ENCODE measurements at regions not wholly inside any gene's neighbourhood (a gene's known extent, or its start where the extent isn't known, plus 50 kb on each side); places are given as distances from the start of the nearest gene placed in this dataset.

- WGBS, 2 experiments (ENCODE audit: extremely low coverage in 1 of 2, insufficient coverage in 1 of 2, insufficient read length in 1 of 2, insufficient replicate concordance in 2 of 2, low coverage in 1 of 2, low lambda C conversion rate in 2 of 2, missing lambda C conversion rate in 1 of 2): 70% methylated on average over 4 of the region's 4 CpGs; no CpG with 5 or more reads in 1 of the 2 experiments
- Histone ChIP-seq H3K23me2 (ENCODE audit: low read depth, low read length) (no peaks in the 10 kb centered on the region), H4K8ac (ENCODE audit: extremely low read depth, insufficient read depth, low read length) (no peak overlapping the region), H3K4me2 (ENCODE audit: insufficient read depth in 1 of 2, low read depth in 2 of 2, low read length in 2 of 2) (no peak overlapping the region), H3K36me3 (ENCODE audit: control insufficient read depth in 2 of 4, insufficient read depth in 4 of 4, low read length in 3 of 4) (no peaks in the 10 kb centered on the region), H2BK15ac (ENCODE audit: low read length) (no peak overlapping the region), H2BK20ac (ENCODE audit: low read length) (no peak overlapping the region), H3K18ac (ENCODE audit: extremely low read depth, low read length) (no peak overlapping the region), H3K4me1 (replicated peaks in 1 of 4; ENCODE audit: control insufficient read depth in 3 of 4, insufficient read depth in 4 of 4, low read length in 3 of 4) (no peaks in the 10 kb centered on the region), H2AFZ (ENCODE audit: low read length) (peak overlapping the region; percentile 59; the same call in 1 of the 2 replicates), H2AK5ac (ENCODE audit: low read depth, low read length) (no peak overlapping the region), H2BK120ac (replicated peaks; ENCODE audit: low read depth, low read length) (no peak overlapping the region), H3K79me1 (ENCODE audit: low read depth, low read length) (no peaks in the 10 kb centered on the region), H2BK12ac (ENCODE audit: low read depth, low read length) (no peak overlapping the region), H3K14ac (ENCODE audit: insufficient read length) (no peak overlapping the region), H4K20me1 (replicated peaks in 1 of 2; ENCODE audit: control insufficient read depth in 1 of 2, insufficient read depth in 2 of 2, low read length in 2 of 2) (no peaks in the 10 kb centered on the region), H4K5ac (ENCODE audit: insufficient read length, low read depth, low read length) (no peak overlapping the region), H3K27ac (ENCODE audit: low read depth, low read length) (no peak overlapping the region), H3K27me3 (replicated peaks in 1 of 4; ENCODE audit: control insufficient read depth in 3 of 4, extremely low read depth in 1 of 4, insufficient read depth in 3 of 4, low read length in 3 of 4) (no peaks in the 10 kb centered on the region), H3K9ac (replicated peaks in 1 of 4; ENCODE audit: extremely low read depth in 1 of 4, low read depth in 3 of 4, low read length in 3 of 4) (no peak overlapping the region), H3K4me3 (ENCODE audit: extremely low read depth in 1 of 4, insufficient read depth in 2 of 4, low read depth in 3 of 4, low read length in 4 of 4) (no peak overlapping the region), H2BK5ac (ENCODE audit: low read depth, low read length) (no peak overlapping the region), H3K23ac (ENCODE audit: insufficient read length) (no peak overlapping the region), H3K56ac (replicated peaks; ENCODE audit: insufficient read length, low read depth, low read length) (no peak overlapping the region), H3K9me3 (ENCODE audit: insufficient read depth in 2 of 2, low read depth in 1 of 2, low read length in 1 of 2) (peaks cover 0 to 6% of the 10 kb centered on the region in 2 experiments; a peak in 1 of 4 replicates), H3K79me2 (ENCODE audit: control insufficient read depth in 1 of 2, insufficient read depth in 2 of 2, low read length in 2 of 2) (no peaks in the 10 kb centered on the region), H3K4ac (replicated peaks; ENCODE audit: insufficient read length, low read depth, low read length) (no peak overlapping the region), H4K91ac (replicated peaks; ENCODE audit: insufficient read length, low read length) (no peak overlapping the region)
- DNase-seq (ENCODE audit: low read depth in 1 of 2, low spot score in 2 of 2): no peak
- POLR2A ChIA-PET (ENCODE audit: partially characterized antibody): interaction anchor here (0.6 kb wide), 1 partner anchor 267 kb away, joined by 3 read pairs; no protein-coding TSS in a partner anchor
- no peak for FAIRE-seq
- CTCF ChIA-PET (ENCODE audit: partially characterized antibody): interaction anchor here (0.6 to 2.4 kb wide), 3 partner anchors 13 to 182 kb away, joined by 3 to 9 read pairs (median 3); no protein-coding TSS in a partner anchor
- TF ChIP-seq KDM5A (IDR thresholded peaks at IDR 0.05; ENCODE audit: low read length) (no peak), JUND (IDR thresholded peaks at IDR 0.05; ENCODE audit: low read length) (no peak), HDAC2 (IDR thresholded peaks at IDR 0.05; ENCODE audit: borderline replicate concordance in 1 of 2, low read depth in 2 of 2, low read length in 2 of 2) (no peak), CTCF (IDR thresholded peaks at IDR 0.05; ENCODE audit: control extremely low read depth in 1 of 3, insufficient read depth in 1 of 3, low read depth in 1 of 3, low read length in 3 of 3) (peak in 2 of 3 experiments; percentile 16 to 17; a peak in 2 of 4 replicates), ZNF274 (IDR thresholded peaks at IDR 0.05; ENCODE audit: borderline replicate concordance, extremely low read depth, low read length) (no peak), KDM4A (IDR thresholded peaks at IDR 0.05; ENCODE audit: low read depth, low read length, severe bottlenecking) (no peak), SUZ12 (IDR thresholded peaks at IDR 0.05; ENCODE audit: low read length) (no peak), TAF1 (IDR thresholded peaks at IDR 0.05; ENCODE audit: low read depth, low read length) (no peak), POLR2AphosphoS5 (IDR thresholded peaks at IDR 0.05; ENCODE audit: low read depth, low read length) (no peak), RAD21 (IDR thresholded peaks at IDR 0.05 in 1 of 2, conservative IDR thresholded peaks at IDR 0.05 in 1 of 2; ENCODE audit: low read depth in 2 of 2, low read length in 2 of 2) (peak; percentile 57), GTF2F1 (IDR thresholded peaks at IDR 0.05; ENCODE audit: borderline replicate concordance, low read depth, low read length) (no peak)
These were observed 314.0 kb downstream of the NAF1 start for GRCh38 chr4:162852642-162853041.

Measured in H1 (cell line).